ENCODE measurements at regions not wholly inside any gene's neighbourhood (a gene's known extent, or its start where the extent isn't known, plus 50 kb on each side); places are given as distances from the start of the nearest gene placed in this dataset.

DNA sequence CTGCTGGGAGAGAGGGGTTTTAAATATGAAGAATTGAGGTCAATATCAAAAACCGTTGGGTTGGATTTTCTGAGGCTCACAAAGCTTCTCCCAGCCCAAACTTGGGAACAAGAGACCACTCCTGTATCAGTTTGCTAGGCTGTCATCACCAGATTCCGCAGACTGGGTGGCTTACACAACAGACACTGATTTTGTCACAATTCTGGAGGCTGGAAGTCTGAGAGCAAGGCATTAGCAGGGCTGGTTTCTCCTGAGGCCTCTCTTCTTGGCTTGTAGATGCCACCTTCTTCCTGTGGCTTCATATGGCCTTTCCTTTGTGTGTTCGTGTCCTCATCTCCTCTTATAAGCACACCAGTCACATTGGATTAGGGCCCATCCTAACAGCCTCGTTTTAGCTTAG, 122.9 kb upstream of the COPS8 start:
- H3K36me3 Mint-ChIP-seq (ENCODE audit: low read depth): no peaks in the 10 kb centered on the region
- H3K4me1 Mint-ChIP-seq: peaks cover 10% of the 10 kb centered on the region
- H3K9me3 Mint-ChIP-seq (ENCODE audit: low read depth): no peaks in the 10 kb centered on the region
- ChIA-PET CTCF (no interaction called here), POLR2A (no interaction called here)
- H3K27ac Mint-ChIP-seq: no peak overlapping the region
- no peak for ATAC-seq
- intact Hi-C loops (cut with DNase I, micrococcal nuclease): no loop called here
- DNase-seq: no peak
- no peak overlapping the region for H3K4me3 Mint-ChIP-seq
- H3K27me3 Mint-ChIP-seq: no peaks in the 10 kb centered on the region

GRCh38 chr2:236963631-236964182, 122.0 kb upstream of the COPS8 start:
- Mint-ChIP-seq H3K4me1 (peaks cover 19% of the 10 kb centered on the region), H3K27ac (no peak overlapping the region), H3K9me3 (ENCODE audit: low read depth) (no peaks in the 10 kb centered on the region), H3K36me3 (ENCODE audit: low read depth) (no peaks in the 10 kb centered on the region), H3K27me3 (no peaks in the 10 kb centered on the region), H3K4me3 (no peak overlapping the region)
- no peak for DNase-seq
- intact Hi-C loops (cut with DNase I, micrococcal nuclease): no loop called here
- ChIA-PET CTCF (interaction anchor here (1.3 kb wide), 1 partner anchor 18 kb away, joined by 3 read pairs; no protein-coding TSS in a partner anchor), POLR2A (no interaction called here)
- no peak for ATAC-seq

DNA sequence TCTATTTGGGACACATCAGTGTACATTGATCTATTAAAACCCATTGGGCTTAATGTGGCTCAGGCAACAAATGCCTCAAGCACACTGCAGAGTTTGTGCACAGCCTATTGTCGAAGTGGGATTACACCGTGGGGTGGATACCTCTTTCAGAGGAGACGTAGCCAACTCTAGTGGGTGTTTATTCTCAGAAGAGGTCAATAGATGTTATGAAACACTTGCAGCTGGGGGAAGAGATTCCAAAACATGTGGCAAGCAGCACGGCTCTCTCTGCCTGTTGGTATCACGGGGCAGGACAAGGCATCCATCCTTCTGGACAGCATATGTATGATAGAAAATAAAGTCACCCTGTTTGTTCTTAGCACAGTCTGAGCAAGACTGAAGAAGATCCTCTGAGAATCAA, 121.4 kb upstream of the COPS8 start:
- ATAC-seq: no peak
- H3K9me3 Mint-ChIP-seq (ENCODE audit: low read depth): no peaks in the 10 kb centered on the region
- ChIA-PET POLR2A (no interaction called here), CTCF (interaction anchor here (1.3 kb wide), 1 partner anchor 18 kb away, joined by 3 read pairs; no protein-coding TSS in a partner anchor)
- H3K4me3 Mint-ChIP-seq: no peak overlapping the region
- peaks cover 25% of the 10 kb centered on the region for H3K4me1 Mint-ChIP-seq
- intact Hi-C loops (cut with DNase I, micrococcal nuclease): no loop called here
- no peak overlapping the region for H3K27ac Mint-ChIP-seq
- no peaks in the 10 kb centered on the region for H3K27me3 Mint-ChIP-seq
- H3K36me3 Mint-ChIP-seq (ENCODE audit: low read depth): no peaks in the 10 kb centered on the region
- no peak for DNase-seq

DNA sequence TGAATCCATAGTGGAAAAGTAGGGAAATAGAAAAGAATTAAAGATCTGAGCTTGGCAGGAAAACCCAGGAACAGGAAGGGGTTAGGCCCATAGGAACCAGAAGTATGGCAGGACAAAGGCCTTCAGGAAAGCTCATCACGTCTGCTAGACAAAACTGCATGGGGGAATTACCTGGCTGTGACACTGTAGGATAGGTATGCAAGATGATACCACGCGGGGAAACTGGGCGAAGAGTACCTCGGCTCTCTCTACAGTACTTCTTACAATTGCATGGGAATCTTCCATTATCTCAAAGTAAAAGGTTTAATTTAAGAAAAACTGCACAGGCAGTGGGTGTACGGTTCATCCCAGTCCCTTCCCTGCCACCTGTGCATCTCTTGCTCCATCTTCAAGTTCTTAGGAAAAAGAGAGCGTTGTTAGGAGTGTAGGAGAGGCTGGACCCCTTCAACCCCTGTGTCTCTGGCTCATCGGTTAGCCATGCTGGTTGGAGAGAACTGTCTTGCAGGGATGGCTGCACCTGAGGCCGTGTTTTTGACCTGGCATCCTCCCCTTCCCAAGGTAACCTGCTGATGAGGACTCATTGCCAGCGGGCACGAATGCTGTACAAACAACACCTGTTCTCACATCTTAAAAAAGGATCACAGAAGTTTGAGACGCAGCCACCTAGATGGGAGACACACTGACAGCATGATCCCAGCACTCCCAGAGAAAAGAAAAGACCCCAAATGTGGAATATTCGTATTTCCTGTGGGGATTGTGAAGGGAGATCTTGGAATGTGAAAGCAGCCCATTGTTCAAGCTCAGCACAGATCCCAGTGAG, 120.5 kb upstream of the COPS8 start:
- POLR2A ChIA-PET: no interaction called here
- Mint-ChIP-seq H3K9me3 (ENCODE audit: low read depth) (no peaks in the 10 kb centered on the region), H3K27ac (no peak overlapping the region), H3K4me3 (no peak overlapping the region), H3K36me3 (ENCODE audit: low read depth) (no peaks in the 10 kb centered on the region), H3K27me3 (no peaks in the 10 kb centered on the region), H3K4me1 (peaks cover 34% of the 10 kb centered on the region)
- ATAC-seq (no peak), DNase-seq (no peak)
- CTCF ChIA-PET: interaction anchor here (1.1 to 1.3 kb wide), 2 partner anchors 12 to 17 kb away, joined by 3 read pairs; no protein-coding TSS in a partner anchor
- intact Hi-C loops (cut with DNase I, micrococcal nuclease): no loop called here

GRCh38 chr2:236965841-236966096, 119.9 kb upstream of the COPS8 start:
- Mint-ChIP-seq H3K9me3 (ENCODE audit: low read depth) (no peaks in the 10 kb centered on the region), H3K4me1 (peaks cover 36% of the 10 kb centered on the region), H3K27me3 (no peaks in the 10 kb centered on the region), H3K27ac (no peak overlapping the region), H3K4me3 (no peak overlapping the region), H3K36me3 (ENCODE audit: low read depth) (no peaks in the 10 kb centered on the region)
- POLR2A ChIA-PET: no interaction called here
- DNase-seq (no peak), ATAC-seq (no peak)
- intact Hi-C loops (cut with DNase I, micrococcal nuclease): no loop called here
- CTCF ChIA-PET: interaction anchor here (0.6 to 1.1 kb wide), 2 partner anchors 12 to 70 kb away, joined by 3 read pairs; no protein-coding TSS in a partner anchor

DNA sequence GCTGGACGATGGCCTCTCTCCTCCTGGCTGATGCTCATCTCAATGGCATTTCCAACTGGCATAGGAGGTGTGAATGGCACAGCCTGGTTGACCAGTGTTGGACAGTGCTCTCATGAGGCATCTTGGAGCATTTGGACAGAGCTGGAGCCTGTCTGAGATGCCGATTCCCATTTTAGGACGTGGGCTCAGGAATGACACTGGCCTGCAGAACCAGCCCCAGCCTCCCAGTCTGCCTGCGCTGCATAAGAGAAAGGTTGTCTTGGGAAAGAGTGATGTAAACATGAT, 118.2 kb upstream of the COPS8 start:
- ATAC-seq (no peak), DNase-seq (no peak)
- ChIA-PET CTCF (no interaction called here), POLR2A (no interaction called here)
- H3K4me1 Mint-ChIP-seq: peaks cover 36% of the 10 kb centered on the region
- H3K27me3 Mint-ChIP-seq: no peaks in the 10 kb centered on the region
- intact Hi-C loops (cut with DNase I, micrococcal nuclease): no loop called here
- no peaks in the 10 kb centered on the region for H3K36me3 Mint-ChIP-seq (ENCODE audit: low read depth)
- H3K27ac Mint-ChIP-seq: no peak overlapping the region
- H3K4me3 Mint-ChIP-seq: no peak overlapping the region
- no peaks in the 10 kb centered on the region for H3K9me3 Mint-ChIP-seq (ENCODE audit: low read depth)

DNA sequence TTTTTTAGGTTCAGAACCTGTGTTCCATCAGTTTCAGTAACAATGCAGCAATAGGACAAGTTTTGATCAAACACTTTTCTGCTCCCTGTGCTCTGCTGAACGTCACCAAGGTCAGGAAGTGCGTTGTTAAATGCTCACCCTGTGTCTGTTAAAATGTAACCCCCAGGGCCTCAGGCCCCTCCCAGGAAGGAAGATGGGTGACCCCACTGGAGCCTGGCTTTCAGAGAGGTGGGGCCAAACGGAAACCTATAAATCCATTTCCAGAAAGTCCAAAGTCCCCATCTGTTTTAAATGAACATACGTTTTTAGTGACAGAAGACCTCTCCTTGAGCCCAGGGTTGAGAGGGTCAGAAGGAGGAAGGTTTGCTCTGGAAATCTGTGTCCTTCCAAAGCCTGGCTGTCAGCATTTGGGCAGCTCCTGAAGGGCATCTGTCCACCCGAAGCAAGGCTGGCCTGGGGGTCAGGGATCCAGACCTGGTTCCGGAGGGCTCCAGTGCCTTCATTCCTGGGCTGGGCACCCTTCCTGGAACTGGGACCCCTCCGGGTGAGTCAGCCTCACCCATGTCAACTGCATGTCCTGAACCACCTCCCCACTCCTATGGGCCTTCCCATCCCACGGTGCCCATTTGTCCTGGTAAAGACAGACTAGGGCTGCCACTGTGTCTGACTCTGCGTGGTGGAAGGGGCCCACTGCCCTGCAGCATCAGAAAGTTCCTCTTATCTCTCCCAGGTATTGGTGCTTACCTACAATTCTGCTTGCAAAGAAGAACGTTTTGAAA, 117.4 kb upstream of the COPS8 start:
- ATAC-seq (peak; percentile 24), DNase-seq (peak; percentile 33)
- POLR2A ChIA-PET: no interaction called here
- CTCF ChIA-PET: no interaction called here
- Mint-ChIP-seq H3K4me1 (peaks cover 36% of the 10 kb centered on the region), H3K27me3 (no peaks in the 10 kb centered on the region), H3K4me3 (no peak overlapping the region), H3K27ac (peak overlapping the region; percentile 53), H3K9me3 (ENCODE audit: low read depth) (no peaks in the 10 kb centered on the region), H3K36me3 (ENCODE audit: low read depth) (no peaks in the 10 kb centered on the region)
- intact Hi-C loops (cut with DNase I, micrococcal nuclease): no loop called here

GRCh38 chr2:236968880-236969534, 116.7 kb upstream of the COPS8 start:
- peak overlapping the region; percentile 53 for H3K27ac Mint-ChIP-seq
- DNase-seq (no peak), ATAC-seq (no peak)
- no peaks in the 10 kb centered on the region for H3K9me3 Mint-ChIP-seq (ENCODE audit: low read depth)
- peak overlapping the region; percentile 25 for H3K4me3 Mint-ChIP-seq
- ChIA-PET CTCF (interaction anchor here (0.6 to 0.9 kb wide), 3 partner anchors 80 to 358 kb away, joined by 3 to 5 read pairs (median 3); no protein-coding TSS in a partner anchor), POLR2A (interaction anchor here (0.6 kb wide), 1 partner anchor 27 kb away, joined by 3 read pairs; no protein-coding TSS in a partner anchor)
- peaks cover 36% of the 10 kb centered on the region for H3K4me1 Mint-ChIP-seq
- intact Hi-C loops (cut with DNase I, micrococcal nuclease): no loop called here
- H3K27me3 Mint-ChIP-seq: no peaks in the 10 kb centered on the region
- no peaks in the 10 kb centered on the region for H3K36me3 Mint-ChIP-seq (ENCODE audit: low read depth)

GRCh38 chr2:236969767-236970655, 115.7 kb upstream of the COPS8 start:
- no peaks in the 10 kb centered on the region for H3K27me3 Mint-ChIP-seq
- H3K9me3 Mint-ChIP-seq (ENCODE audit: low read depth): no peaks in the 10 kb centered on the region
- peak; percentile 47 for DNase-seq
- ATAC-seq: peak; percentile 22
- H3K27ac Mint-ChIP-seq: peak overlapping the region; percentile 72
- H3K4me1 Mint-ChIP-seq: peaks cover 36% of the 10 kb centered on the region
- peak overlapping the region; percentile 25 for H3K4me3 Mint-ChIP-seq
- no peaks in the 10 kb centered on the region for H3K36me3 Mint-ChIP-seq (ENCODE audit: low read depth)
- ChIA-PET POLR2A (interaction anchor here (0.6 kb wide), 1 partner anchor 26 kb away, joined by 3 read pairs; no protein-coding TSS in a partner anchor), CTCF (interaction anchor here (0.6 to 1.7 kb wide), 4 partner anchors 10 to 359 kb away, joined by 3 to 5 read pairs (median 4); no protein-coding TSS in a partner anchor)
- intact Hi-C loops (cut with DNase I, micrococcal nuclease): no loop called here

- Mint-ChIP-seq H3K27ac (no peak overlapping the region), H3K27me3 (no peaks in the 10 kb centered on the region), H3K36me3 (ENCODE audit: low read depth) (no peaks in the 10 kb centered on the region), H3K9me3 (ENCODE audit: low read depth) (no peaks in the 10 kb centered on the region), H3K4me3 (no peak overlapping the region), H3K4me1 (peaks cover 36% of the 10 kb centered on the region)
- CTCF ChIA-PET: interaction anchor here (1.7 kb wide), 1 partner anchor 10 kb away, joined by 5 read pairs; no protein-coding TSS in a partner anchor
- POLR2A ChIA-PET: no interaction called here
- intact Hi-C loops (cut with DNase I, micrococcal nuclease): no loop called here
- DNase-seq (no peak), ATAC-seq (no peak)
Measured at GRCh38 chr2:236970656-236971010, 115.1 kb upstream of the COPS8 start.

All from activated CD4-positive, alpha-beta T cell treated with anti-CD3 and anti-CD28 coated beads for 36 hours (primary cell).